GM21786 (cell line): ENCODE measurements at regions not wholly inside any gene's neighbourhood (a gene's known extent, or its start where the extent isn't known, plus 50 kb on each side); places are given as distances from the start of the nearest gene placed in this dataset.
A peak's percentile ranks its signal among the peaks of the same experiment; 100 is the strongest.

Experiments used
- ATAC-seq: cut with Tn5 transposase; IDR thresholded peaks from one replicate; pipeline ENCODE4 v1.9.1; 2021; ENCODE audit not compliant: unreplicated experiment

GRCh38 chr1:61523893-61524605 lies 200.9 kb downstream of the TM2D1 start:
- ATAC-seq = no peak

- no peak for ATAC-seq
Observed at GRCh38 chr1:61523229-61523628, 201.7 kb downstream of the TM2D1 start.

- ATAC-seq = no peak
Observed at GRCh38 chr1:61520401-61520800, 204.5 kb downstream of the TM2D1 start.

- ATAC-seq = no peak
Observed at GRCh38 chr1:61519631-61520030, 205.3 kb downstream of the TM2D1 start.

- peak; percentile 70 for ATAC-seq
Observed at GRCh38 chr1:61518670-61519400, 206.1 kb downstream of the TM2D1 start.

- ATAC-seq = no peak
Observed at GRCh38 chr1:61517345-61517744, 207.6 kb downstream of the TM2D1 start.

- ATAC-seq = no peak
Observed at GRCh38 chr1:61515096-61515495, 209.8 kb downstream of the TM2D1 start.
